OCI-LY7 (cell line): ENCODE measurements at regions not wholly inside any gene's neighbourhood (a gene's known extent, or its start where the extent isn't known, plus 50 kb on each side); places are given as distances from the start of the nearest gene placed in this dataset.

Experiments used
- BruUV-seq: library from RNA; stranded (reverse); fragments of 400-500 nt; replicated peaks from 2 replicates; lab custom pipeline; 2021; lab: Mats Ljungman, UMichigan
- CTCF ChIA-PET: fragments of 300-600 bp; sonication (Branson Sonifier 250); formaldehyde crosslinking; loops from one replicate; lab custom pipeline; 2022; ENCODE audit warnings: antibody characterized with exemption; ENCODE audit not compliant: unreplicated experiment; lab: Charles Lee
- POLR2A ChIA-PET: fragments of 300-600 bp; sonication (Branson Sonifier 250); formaldehyde crosslinking; loops from one replicate; lab custom pipeline; 2022; ENCODE audit warnings: antibody characterized with exemption; lab: Charles Lee
- DNase-seq: peaks from one replicate; pipeline ENCODE4 v3.0.0-alpha.2; 2015; ENCODE audit warnings: low spot score
- H2AFZ ChIP-seq: fragments of 200-600 bp; sonication (generic), shearing (Covaris generic); 2 replicates; pipeline ENCODE4 v1.6.1; 2014; ENCODE audit warnings: mild to moderate bottlenecking, antibody characterized with exemption, low read length, moderate library complexity
- H3K27ac ChIP-seq: fragments of 200-600 bp; sonication (generic); 2 replicates; pipeline ENCODE4 v1.5.1; 2014; ENCODE audit warnings: mixed run types, low read depth, mild to moderate bottlenecking, moderate library complexity, low read length, inconsistent platforms; ENCODE audit not compliant: poor library complexity, severe bottlenecking
- H3K36me3 ChIP-seq: fragments of 200-600 bp; sonication (generic); 2 replicates; pipeline ENCODE4 v1.6.1; 2014; ENCODE audit warnings: mild to moderate bottlenecking, antibody characterized with exemption, low read length, moderate library complexity, mixed read lengths; ENCODE audit not compliant: insufficient read depth
- H3K4me1 ChIP-seq: fragments of 200-600 bp; sonication (generic); 2 replicates; pipeline ENCODE4 v1.5.1; 2014; ENCODE audit warnings: mild to moderate bottlenecking, low read length; ENCODE audit not compliant: insufficient read depth, poor library complexity, severe bottlenecking
- H3K4me2 ChIP-seq: fragments of 200-600 bp; sonication (generic); 2 replicates; pipeline ENCODE4 v1.6.1; 2014; ENCODE audit warnings: mild to moderate bottlenecking, low read length
- H3K4me3 ChIP-seq: fragments of 200-600 bp; sonication (generic); 2 replicates; pipeline ENCODE4 v1.5.1; 2014; ENCODE audit warnings: mild to moderate bottlenecking, low read depth, low read length; ENCODE audit not compliant: poor library complexity, severe bottlenecking
- H3K79me2 ChIP-seq: fragments of 200-600 bp; sonication (generic); 2 replicates; pipeline ENCODE4 v1.6.1; 2016; ENCODE audit warnings: low read depth, mild to moderate bottlenecking, low read length, moderate library complexity, mixed read lengths; ENCODE audit not compliant: insufficient read depth
- H3K9me2 ChIP-seq: fragments of 200-600 bp; sonication (generic); 2 replicates; pipeline ENCODE4 v1.6.1; 2016; ENCODE audit warnings: mild to moderate bottlenecking, low read length, mixed read lengths; ENCODE audit not compliant: insufficient read depth
- H3K9me3 ChIP-seq: fragments of 200-600 bp; sonication (generic); 2 replicates; pipeline ENCODE4 v1.6.1; 2014; ENCODE audit warnings: mild to moderate bottlenecking, mixed run types, low read length, mixed read lengths
- H4K20me1 ChIP-seq: fragments of 200-600 bp; sonication (generic); 2 replicates; pipeline ENCODE4 v1.6.1; 2014; ENCODE audit warnings: mild to moderate bottlenecking, antibody characterized with exemption, low read length, moderate library complexity, mixed read lengths; ENCODE audit not compliant: insufficient read depth
- EZH2phosphoT487 ChIP-seq: fragments of 200-600 bp; sonication (generic); IDR thresholded peaks from 2 replicates; pipeline ENCODE4 v1.6.1; 2018; ENCODE audit warnings: low read depth, borderline replicate concordance, mild to moderate bottlenecking, mixed run types, antibody characterized with exemption, low read length, moderate library complexity, mixed read lengths
- intact Hi-C: fragments of 100-400 bp; cut with micrococcal nuclease; formaldehyde crosslinking; loops from one replicate; pipeline ENCODE4 v1.10.0; 2022; ENCODE audit not compliant: unreplicated experiment
- TF ChIP-seq, protein P1 (sequence below): fragments of 200-600 bp; sonication (generic); conservative IDR thresholded peaks from 2 replicates; pipeline ENCODE4 v1.5.1; 2014; ENCODE audit warnings: mild to moderate bottlenecking, antibody characterized with exemption, low read length, moderate library complexity, mixed read lengths

DNA sequence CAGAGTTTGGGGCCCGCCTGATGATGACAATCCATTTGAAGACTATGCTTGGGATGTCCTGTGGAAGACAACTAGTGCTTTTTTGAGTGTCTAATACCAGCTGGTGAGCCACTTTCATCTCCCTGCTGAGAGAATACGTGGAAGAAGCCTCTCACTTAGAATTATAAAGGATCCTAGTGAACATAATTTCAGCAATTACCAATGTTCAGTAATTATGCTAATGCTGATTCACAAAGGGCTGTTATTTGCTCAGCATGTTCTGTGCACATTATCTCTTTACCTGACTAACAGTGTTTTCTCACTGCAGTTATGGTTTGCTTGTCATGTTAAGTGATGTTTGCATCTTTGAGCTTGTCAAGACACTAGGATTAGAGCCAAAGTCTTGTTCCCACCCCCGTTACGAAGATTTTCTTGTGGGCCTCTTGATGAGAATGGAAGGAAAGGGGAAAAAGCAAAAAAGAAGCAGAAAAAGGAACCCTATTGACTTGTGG is 282.1 kb upstream of the CHD6 start:
- DNase-seq, result no peak
- no peak for TF ChIP-seq EZH2phosphoT487
- TF ChIP-seq, protein P1, sequence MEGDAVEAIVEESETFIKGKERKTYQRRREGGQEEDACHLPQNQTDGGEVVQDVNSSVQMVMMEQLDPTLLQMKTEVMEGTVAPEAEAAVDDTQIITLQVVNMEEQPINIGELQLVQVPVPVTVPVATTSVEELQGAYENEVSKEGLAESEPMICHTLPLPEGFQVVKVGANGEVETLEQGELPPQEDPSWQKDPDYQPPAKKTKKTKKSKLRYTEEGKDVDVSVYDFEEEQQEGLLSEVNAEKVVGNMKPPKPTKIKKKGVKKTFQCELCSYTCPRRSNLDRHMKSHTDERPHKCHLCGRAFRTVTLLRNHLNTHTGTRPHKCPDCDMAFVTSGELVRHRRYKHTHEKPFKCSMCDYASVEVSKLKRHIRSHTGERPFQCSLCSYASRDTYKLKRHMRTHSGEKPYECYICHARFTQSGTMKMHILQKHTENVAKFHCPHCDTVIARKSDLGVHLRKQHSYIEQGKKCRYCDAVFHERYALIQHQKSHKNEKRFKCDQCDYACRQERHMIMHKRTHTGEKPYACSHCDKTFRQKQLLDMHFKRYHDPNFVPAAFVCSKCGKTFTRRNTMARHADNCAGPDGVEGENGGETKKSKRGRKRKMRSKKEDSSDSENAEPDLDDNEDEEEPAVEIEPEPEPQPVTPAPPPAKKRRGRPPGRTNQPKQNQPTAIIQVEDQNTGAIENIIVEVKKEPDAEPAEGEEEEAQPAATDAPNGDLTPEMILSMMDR, result no peak
- no peaks in the 10 kb centered on the region for H3K36me3 ChIP-seq
- H3K9me2 ChIP-seq, result no peaks in the 10 kb centered on the region
- CTCF ChIA-PET, result no interaction called here
- POLR2A ChIA-PET, result interaction anchor here (0.8 kb wide), 1 partner anchor 13 kb away, joined by 3 read pairs; no protein-coding TSS in a partner anchor
- H3K27ac ChIP-seq, result no peak overlapping the region
- no peaks in the 10 kb centered on the region for H3K4me1 ChIP-seq
- H3K4me2 ChIP-seq, result no peak overlapping the region
- intact Hi-C loops, result no loop called here
- no TSS peak for BruUV-seq
- no peak overlapping the region for H2AFZ ChIP-seq
- no peaks in the 10 kb centered on the region for H3K79me2 ChIP-seq
- H4K20me1 ChIP-seq, result no peaks in the 10 kb centered on the region
- H3K4me3 ChIP-seq, result no peak overlapping the region
- H3K9me3 ChIP-seq, result no peaks in the 10 kb centered on the region

DNA sequence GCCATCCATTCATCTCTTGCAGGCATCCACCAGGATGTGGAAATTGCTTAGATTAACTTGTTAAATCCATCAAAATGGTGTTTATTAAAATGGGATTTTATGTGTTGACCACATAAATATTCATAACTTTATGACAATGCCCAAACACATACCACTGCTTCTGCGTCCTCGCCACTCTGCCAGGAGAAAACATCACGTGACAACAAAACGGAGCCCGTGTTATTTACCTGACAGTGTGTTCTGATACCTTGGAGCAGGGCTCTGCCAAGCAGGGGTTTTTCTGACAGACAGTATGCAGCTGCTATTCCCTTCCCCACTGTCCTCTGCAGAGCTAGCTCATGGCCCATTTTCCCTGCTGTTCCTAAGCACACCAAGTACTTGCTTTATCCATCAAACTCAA is 279.5 kb upstream of the CHD6 start:
- Histone ChIP-seq H3K9me2 (no peaks in the 10 kb centered on the region), H3K27ac (no peak overlapping the region), H3K4me3 (no peak overlapping the region), H2AFZ (no peak overlapping the region), H3K9me3 (no peaks in the 10 kb centered on the region), H3K79me2 (no peaks in the 10 kb centered on the region), H4K20me1 (no peaks in the 10 kb centered on the region), H3K4me2 (no peak overlapping the region), H3K4me1 (no peaks in the 10 kb centered on the region), H3K36me3 (no peaks in the 10 kb centered on the region)
- no TSS peak for BruUV-seq
- CTCF ChIA-PET, result no interaction called here
- TF ChIP-seq, protein P1, result no peak
- no peak for TF ChIP-seq EZH2phosphoT487
- intact Hi-C loops, result no loop called here
- POLR2A ChIA-PET, result no interaction called here
- no peak for DNase-seq

DNA sequence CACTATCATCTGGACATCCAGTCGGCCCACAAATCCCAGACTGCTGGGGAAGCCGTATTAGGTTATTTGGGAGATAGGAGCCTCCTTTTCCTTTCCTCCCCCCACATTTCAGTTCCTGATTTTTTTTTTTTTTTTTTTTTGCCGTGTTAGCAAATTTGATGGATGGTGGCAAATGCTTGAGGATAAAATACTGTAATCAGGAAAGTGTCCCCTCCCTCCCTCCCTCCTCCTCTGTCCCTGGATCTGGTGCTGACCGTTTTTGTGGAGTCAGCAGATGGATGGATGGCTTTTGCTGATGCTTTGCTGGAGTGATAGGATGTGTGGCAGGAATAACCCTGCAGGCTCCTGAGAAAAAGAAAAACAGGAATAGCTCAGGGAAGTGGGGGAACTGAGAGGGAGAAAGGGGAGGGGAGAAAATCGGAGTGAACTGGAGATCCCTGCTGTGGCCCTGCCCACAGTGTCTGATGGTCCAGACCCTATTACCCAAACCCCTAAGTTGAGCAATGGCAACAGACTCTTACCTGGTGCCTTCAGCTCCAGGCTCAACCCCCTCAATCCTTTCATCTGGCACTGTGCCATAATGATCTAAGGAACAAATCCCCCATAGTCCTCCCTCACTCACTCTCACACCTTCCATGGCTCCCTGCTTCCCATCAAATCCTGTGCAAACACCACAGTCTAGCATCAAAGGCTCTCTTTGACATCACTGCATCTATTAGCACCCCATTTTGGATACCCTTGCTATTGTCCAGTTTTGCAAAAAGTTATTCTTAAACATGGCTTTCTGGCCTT is 277.3 kb upstream of the CHD6 start:
- no peaks in the 10 kb centered on the region for H4K20me1 ChIP-seq
- H2AFZ ChIP-seq, result no peak overlapping the region
- TF ChIP-seq, protein P1, result no peak
- TF ChIP-seq EZH2phosphoT487, result no peak
- no peaks in the 10 kb centered on the region for H3K36me3 ChIP-seq
- no peak overlapping the region for H3K4me3 ChIP-seq
- no peak overlapping the region for H3K27ac ChIP-seq
- BruUV-seq, result no TSS peak
- H3K9me2 ChIP-seq, result no peaks in the 10 kb centered on the region
- no peaks in the 10 kb centered on the region for H3K4me1 ChIP-seq
- intact Hi-C loops, result no loop called here
- CTCF ChIA-PET, result no interaction called here
- no peaks in the 10 kb centered on the region for H3K9me3 ChIP-seq
- POLR2A ChIA-PET, result interaction anchor here (0.8 kb wide), 1 partner anchor 64 kb away, joined by 9 read pairs; no protein-coding TSS in a partner anchor
- DNase-seq, result no peak
- no peak overlapping the region for H3K4me2 ChIP-seq
- H3K79me2 ChIP-seq, result no peaks in the 10 kb centered on the region
